Ecto neural progenitor cell (in vitro differentiated cells): ENCODE measurements at regions not wholly inside any gene's neighbourhood (a gene's known extent, or its start where the extent isn't known, plus 50 kb on each side); places are given as distances from the start of the nearest gene placed in this dataset.

Experiments used
- DNase-seq: peaks from one replicate; pipeline ENCODE4 v3.0.0-alpha.2; 2018; ENCODE audit warnings: low spot score

- no peak for DNase-seq
Observed at GRCh38 chr11:127640561-127641451, 640.2 kb upstream of the KIRREL3 start.

- DNase-seq: no peak
Observed at GRCh38 chr11:127639916-127640315, 639.3 kb upstream of the KIRREL3 start.

- DNase-seq: no peak
Observed at GRCh38 chr11:127632976-127633680, 632.6 kb upstream of the KIRREL3 start.

- DNase-seq: no peak
Observed at GRCh38 chr11:127632546-127632945, 632.0 kb upstream of the KIRREL3 start.

GRCh38 chr11:127631974-127632373, 631.4 kb upstream of the KIRREL3 start:
- DNase-seq: no peak

GRCh38 chr11:127629200-127629599, 628.6 kb upstream of the KIRREL3 start:
- no peak for DNase-seq

- no peak for DNase-seq
Observed at GRCh38 chr11:127628458-127628785, 627.9 kb upstream of the KIRREL3 start.

GRCh38 chr11:127627629-127628457, 627.3 kb upstream of the KIRREL3 start:
- no peak for DNase-seq

- no peak for DNase-seq
Observed at GRCh38 chr11:127627204-127627603, 626.6 kb upstream of the KIRREL3 start.

- no peak for DNase-seq
Observed at GRCh38 chr11:127625402-127625801, 624.8 kb upstream of the KIRREL3 start.

GRCh38 chr11:127624306-127624856, 623.8 kb upstream of the KIRREL3 start:
- DNase-seq: no peak

GRCh38 chr11:127622686-127623085, 622.1 kb upstream of the KIRREL3 start:
- DNase-seq: no peak

GRCh38 chr11:127620671-127621070, 620.1 kb upstream of the KIRREL3 start:
- DNase-seq: no peak

- no peak for DNase-seq
Observed at GRCh38 chr11:127619946-127620345, 619.4 kb upstream of the KIRREL3 start.

GRCh38 chr11:127618721-127619120, 618.2 kb upstream of the KIRREL3 start:
- no peak for DNase-seq

GRCh38 chr11:127616158-127616557, 615.6 kb upstream of the KIRREL3 start:
- DNase-seq: no peak

GRCh38 chr11:127612607-127613006, 612.0 kb upstream of the KIRREL3 start:
- DNase-seq: no peak

- DNase-seq: no peak
Observed at GRCh38 chr11:127609025-127609773, 608.6 kb upstream of the KIRREL3 start.

GRCh38 chr11:127607487-127608085, 607.0 kb upstream of the KIRREL3 start:
- DNase-seq: no peak

GRCh38 chr11:127601578-127601977, 601.0 kb upstream of the KIRREL3 start:
- DNase-seq: no peak

GRCh38 chr11:127600674-127601073, 600.1 kb upstream of the KIRREL3 start:
- no peak for DNase-seq
